ENCODE measurements at regions not wholly inside any gene's neighbourhood (a gene's known extent, or its start where the extent isn't known, plus 50 kb on each side); places are given as distances from the start of the nearest gene placed in this dataset.

DNA sequence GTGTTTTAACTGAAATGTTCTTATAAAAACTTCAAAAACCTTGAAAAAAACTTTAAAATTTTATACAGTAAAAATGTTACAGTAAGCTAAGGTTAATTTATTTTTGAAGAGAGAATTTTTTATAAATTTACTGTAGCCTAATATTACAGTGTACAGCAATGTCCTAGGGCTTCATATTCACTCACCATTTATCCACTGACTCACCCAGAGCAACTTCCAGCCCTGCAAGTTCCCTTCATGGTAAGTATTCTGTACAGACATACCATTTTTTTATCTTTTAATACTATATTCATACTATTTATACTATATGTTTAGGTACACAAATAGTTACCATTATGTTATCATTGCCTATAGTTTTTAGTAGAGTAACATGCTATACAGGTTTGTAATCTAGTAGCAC lies 396.7 kb upstream of the MMADHC start:
- Histone ChIP-seq H3K9me3 (ENCODE audit: control insufficient read depth, insufficient read depth, low read length) (no peaks in the 10 kb centered on the region), H3K4me1 (ENCODE audit: control insufficient read depth, insufficient read depth, low read length) (no peaks in the 10 kb centered on the region), H3K27ac (ENCODE audit: low read length) (no peak overlapping the region), H3K27me3 (ENCODE audit: control insufficient read depth, insufficient read depth, low read length) (no peaks in the 10 kb centered on the region), H3K4me3 (ENCODE audit: low read length) (no peak overlapping the region), H3K36me3 (ENCODE audit: control insufficient read depth, insufficient read depth, low read length) (no peaks in the 10 kb centered on the region)
- no peak for DNase-seq
- Mint-ChIP-seq H3K9me3 (peaks cover 9 to 13% of the 10 kb centered on the region in 2 donors), H3K27ac (no peak overlapping the region), H3K4me1 (no peaks in the 10 kb centered on the region), H3K4me3 (no peak overlapping the region), H3K27me3 (ENCODE audit: low read depth in 2 of 2) (no peaks in the 10 kb centered on the region), H3K36me3 (no peaks in the 10 kb centered on the region)
- TF ChIP-seq, protein P1, sequence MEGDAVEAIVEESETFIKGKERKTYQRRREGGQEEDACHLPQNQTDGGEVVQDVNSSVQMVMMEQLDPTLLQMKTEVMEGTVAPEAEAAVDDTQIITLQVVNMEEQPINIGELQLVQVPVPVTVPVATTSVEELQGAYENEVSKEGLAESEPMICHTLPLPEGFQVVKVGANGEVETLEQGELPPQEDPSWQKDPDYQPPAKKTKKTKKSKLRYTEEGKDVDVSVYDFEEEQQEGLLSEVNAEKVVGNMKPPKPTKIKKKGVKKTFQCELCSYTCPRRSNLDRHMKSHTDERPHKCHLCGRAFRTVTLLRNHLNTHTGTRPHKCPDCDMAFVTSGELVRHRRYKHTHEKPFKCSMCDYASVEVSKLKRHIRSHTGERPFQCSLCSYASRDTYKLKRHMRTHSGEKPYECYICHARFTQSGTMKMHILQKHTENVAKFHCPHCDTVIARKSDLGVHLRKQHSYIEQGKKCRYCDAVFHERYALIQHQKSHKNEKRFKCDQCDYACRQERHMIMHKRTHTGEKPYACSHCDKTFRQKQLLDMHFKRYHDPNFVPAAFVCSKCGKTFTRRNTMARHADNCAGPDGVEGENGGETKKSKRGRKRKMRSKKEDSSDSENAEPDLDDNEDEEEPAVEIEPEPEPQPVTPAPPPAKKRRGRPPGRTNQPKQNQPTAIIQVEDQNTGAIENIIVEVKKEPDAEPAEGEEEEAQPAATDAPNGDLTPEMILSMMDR (IDR thresholded peaks at IDR 0.05): no peak
- intact Hi-C loops (cut with micrococcal nuclease): no loop called here
- no peak for ATAC-seq

DNA sequence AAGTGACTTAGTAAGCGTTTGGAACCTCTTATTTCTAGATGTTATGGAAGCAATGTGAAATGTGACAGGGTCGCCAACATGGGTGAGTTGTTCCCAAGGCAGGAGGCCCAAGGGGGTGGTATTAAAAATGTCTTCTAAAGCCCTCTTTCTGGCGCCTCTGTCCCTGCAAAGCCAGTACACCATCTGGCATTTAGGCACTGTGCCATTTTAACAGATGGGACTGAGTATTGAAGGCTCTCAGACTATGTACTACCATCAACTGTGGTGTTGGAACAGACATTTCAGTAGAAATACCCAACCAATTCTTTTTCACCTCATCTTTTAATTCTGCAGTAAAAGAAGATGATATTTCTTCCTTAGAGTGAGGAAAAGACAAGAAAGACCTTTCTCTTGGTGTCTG lies 384.5 kb upstream of the MMADHC start:
- Mint-ChIP-seq H3K36me3 (no peaks in the 10 kb centered on the region), H3K4me3 (no peak overlapping the region), H3K27me3 (ENCODE audit: low read depth in 2 of 2) (no peaks in the 10 kb centered on the region), H3K27ac (no peak overlapping the region), H3K9me3 (peaks cover 2 to 10% of the 10 kb centered on the region in 2 donors), H3K4me1 (no peaks in the 10 kb centered on the region)
- Histone ChIP-seq H3K9me3 (ENCODE audit: control insufficient read depth, insufficient read depth, low read length) (no peaks in the 10 kb centered on the region), H3K27me3 (ENCODE audit: control insufficient read depth, insufficient read depth, low read length) (no peaks in the 10 kb centered on the region), H3K4me3 (ENCODE audit: low read length) (no peak overlapping the region), H3K4me1 (ENCODE audit: control insufficient read depth, insufficient read depth, low read length) (no peaks in the 10 kb centered on the region), H3K36me3 (ENCODE audit: control insufficient read depth, insufficient read depth, low read length) (no peaks in the 10 kb centered on the region), H3K27ac (ENCODE audit: low read length) (no peak overlapping the region)
- TF ChIP-seq, protein P1 (IDR thresholded peaks at IDR 0.05): no peak
- intact Hi-C loops (cut with micrococcal nuclease): no loop called here
- ATAC-seq (no peak), DNase-seq (no peak)
- 83% methylated on average over 3 of the region's 3 CpGs for WGBS (ENCODE audit: insufficient coverage)

DNA sequence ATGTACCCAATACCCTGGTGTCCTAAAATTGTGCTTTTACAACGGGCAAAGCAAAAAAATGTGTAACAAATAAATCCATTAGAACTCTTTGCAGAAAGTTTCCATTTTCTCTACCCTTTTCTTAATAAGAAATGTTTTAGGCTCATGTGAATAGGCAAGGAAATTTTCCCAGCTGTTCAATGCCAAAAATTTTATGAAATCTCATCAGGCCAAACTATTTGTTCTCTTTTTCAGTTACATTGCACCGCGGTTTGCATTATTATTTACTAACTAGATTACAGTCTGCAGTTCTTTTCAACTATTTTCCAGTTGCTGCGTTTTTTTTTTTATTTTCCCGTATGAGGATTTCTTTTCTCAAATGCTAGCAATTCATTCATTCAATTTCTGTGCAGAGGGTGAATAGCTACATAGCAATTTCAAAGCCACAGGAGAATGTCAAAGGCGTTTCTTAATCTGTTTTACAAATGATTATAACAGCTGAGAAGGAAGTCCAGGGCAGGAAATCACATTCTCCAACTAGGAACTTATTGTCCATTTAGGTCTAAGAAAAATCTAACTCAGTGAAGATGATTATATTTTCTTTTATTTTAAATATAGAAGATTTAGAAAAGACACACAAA lies 367.5 kb upstream of the MMADHC start:
- WGBS (ENCODE audit: insufficient coverage): 76% methylated on average over 5 of the region's 6 CpGs
- TF ChIP-seq, protein P1 (IDR thresholded peaks at IDR 0.05): no peak
- H3K4me1 ChIP-seq (ENCODE audit: control insufficient read depth, insufficient read depth, low read length): no peaks in the 10 kb centered on the region
- H3K36me3 ChIP-seq (ENCODE audit: control insufficient read depth, insufficient read depth, low read length): no peaks in the 10 kb centered on the region
- Mint-ChIP-seq H3K4me3 (no peak overlapping the region), H3K27me3 (ENCODE audit: low read depth in 2 of 2) (no peaks in the 10 kb centered on the region), H3K27ac (no peak overlapping the region), H3K36me3 (no peaks in the 10 kb centered on the region), H3K4me1 (no peaks in the 10 kb centered on the region), H3K9me3 (peaks cover 10 to 12% of the 10 kb centered on the region in 2 donors)
- H3K9me3 ChIP-seq (ENCODE audit: control insufficient read depth, insufficient read depth, low read length): no peaks in the 10 kb centered on the region
- H3K27ac ChIP-seq (ENCODE audit: low read length): no peak overlapping the region
- H3K4me3 ChIP-seq (ENCODE audit: low read length): no peak overlapping the region
- no peak for ATAC-seq
- DNase-seq: no peak
- intact Hi-C loops (cut with micrococcal nuclease): no loop called here
- no peaks in the 10 kb centered on the region for H3K27me3 ChIP-seq (ENCODE audit: control insufficient read depth, insufficient read depth, low read length)

DNA sequence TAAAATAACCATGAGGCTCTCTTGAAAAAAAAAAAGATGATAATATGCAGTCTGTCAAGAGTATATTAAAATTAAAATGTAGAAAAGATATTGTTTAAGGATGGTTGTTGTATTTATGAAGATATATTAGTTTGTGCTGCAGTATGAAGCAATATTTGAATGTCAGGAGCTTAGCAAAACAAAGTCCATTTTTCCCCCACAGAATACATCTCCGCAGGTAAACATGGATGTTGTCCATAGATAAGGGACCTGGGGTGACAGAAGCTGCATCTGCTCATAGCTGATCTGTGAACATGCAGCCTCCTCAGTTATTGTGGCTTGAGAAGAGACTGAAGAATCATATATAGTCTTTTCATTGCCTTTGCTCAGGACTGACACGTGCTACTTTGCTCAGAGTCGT lies 366.1 kb upstream of the MMADHC start:
- ATAC-seq: no peak
- H3K4me1 Mint-ChIP-seq: no peaks in the 10 kb centered on the region
- H3K4me1 ChIP-seq (ENCODE audit: control insufficient read depth, insufficient read depth, low read length): no peaks in the 10 kb centered on the region
- no peak overlapping the region for H3K27ac Mint-ChIP-seq
- H3K27me3 ChIP-seq (ENCODE audit: control insufficient read depth, insufficient read depth, low read length): no peaks in the 10 kb centered on the region
- WGBS (ENCODE audit: insufficient coverage): 94% methylated on average over 3 of the region's 3 CpGs
- intact Hi-C loops (cut with micrococcal nuclease): no loop called here
- no peaks in the 10 kb centered on the region for H3K36me3 Mint-ChIP-seq
- no peaks in the 10 kb centered on the region for H3K9me3 ChIP-seq (ENCODE audit: control insufficient read depth, insufficient read depth, low read length)
- no peaks in the 10 kb centered on the region for H3K36me3 ChIP-seq (ENCODE audit: control insufficient read depth, insufficient read depth, low read length)
- H3K27me3 Mint-ChIP-seq (ENCODE audit: low read depth in 2 of 2): no peaks in the 10 kb centered on the region
- H3K4me3 ChIP-seq (ENCODE audit: low read length): no peak overlapping the region
- no peak for DNase-seq
- H3K27ac ChIP-seq (ENCODE audit: low read length): no peak overlapping the region
- peaks cover 8 to 12% of the 10 kb centered on the region in 2 donors for H3K9me3 Mint-ChIP-seq
- H3K4me3 Mint-ChIP-seq: no peak overlapping the region
- TF ChIP-seq, protein P1 (IDR thresholded peaks at IDR 0.05): no peak
